ENCODE measurements at regions not wholly inside any gene's neighbourhood (a gene's known extent, or its start where the extent isn't known, plus 50 kb on each side); places are given as distances from the start of the nearest gene placed in this dataset.

DNA sequence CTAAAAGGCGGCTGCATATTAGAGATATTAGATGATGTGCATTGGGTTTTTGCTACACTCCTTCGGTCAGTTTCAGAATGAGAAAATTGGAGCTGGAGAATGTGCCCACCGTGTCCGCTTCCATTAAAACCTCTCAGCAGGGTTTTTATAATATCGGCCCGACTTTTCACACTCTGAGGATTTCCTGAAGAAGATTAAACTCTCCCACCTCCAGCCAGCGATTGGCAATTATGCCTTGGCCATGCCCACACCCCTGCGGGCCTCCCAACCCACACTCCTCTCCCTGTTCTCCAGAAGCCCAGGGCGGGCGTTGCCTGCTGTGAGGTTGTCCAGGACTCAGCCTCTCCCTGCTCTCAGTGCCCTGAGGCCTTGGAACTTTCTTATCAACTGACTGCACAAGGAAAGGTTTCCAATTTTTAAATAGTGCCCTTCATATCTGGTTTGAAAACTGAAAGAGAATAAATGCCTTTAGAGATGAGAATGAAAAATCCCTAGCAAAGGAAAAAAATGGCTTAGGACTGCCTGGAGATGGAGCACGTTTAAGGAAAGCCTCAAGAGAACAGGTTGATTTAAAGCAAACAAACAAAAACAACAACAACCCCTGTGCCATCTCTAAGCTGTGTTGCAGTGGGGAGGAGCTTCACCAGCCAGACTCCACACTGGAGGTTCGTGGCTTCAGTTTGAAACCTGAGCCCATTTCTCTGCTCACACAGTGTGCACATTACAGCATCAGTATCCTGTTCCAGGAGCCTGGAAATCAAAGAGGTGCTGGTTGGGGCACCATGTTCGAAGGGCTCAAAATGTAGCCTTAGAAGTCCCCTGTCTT is 292.9 kb downstream of the NSG2 start:
- no peak for DNase-seq

DNA sequence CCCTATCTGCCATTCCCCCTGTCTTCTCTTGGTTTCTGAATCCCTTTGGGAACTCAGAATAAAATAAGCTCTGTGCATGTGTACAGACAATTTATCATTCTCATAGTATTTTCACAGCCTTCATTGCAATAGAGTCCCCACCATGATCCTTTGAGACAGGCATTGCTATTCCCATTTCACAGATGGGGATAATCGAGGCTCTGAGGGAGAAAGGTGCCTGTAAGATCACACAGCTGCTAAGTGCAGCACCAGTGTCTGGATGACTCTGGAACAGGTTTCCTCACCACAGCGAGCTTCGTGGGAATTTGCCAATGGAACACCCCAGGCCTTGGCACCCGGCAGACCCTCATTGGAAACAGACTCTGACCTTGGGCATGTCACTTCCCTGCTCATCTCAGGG is 293.6 kb downstream of the NSG2 start:
- no peak for DNase-seq

DNA sequence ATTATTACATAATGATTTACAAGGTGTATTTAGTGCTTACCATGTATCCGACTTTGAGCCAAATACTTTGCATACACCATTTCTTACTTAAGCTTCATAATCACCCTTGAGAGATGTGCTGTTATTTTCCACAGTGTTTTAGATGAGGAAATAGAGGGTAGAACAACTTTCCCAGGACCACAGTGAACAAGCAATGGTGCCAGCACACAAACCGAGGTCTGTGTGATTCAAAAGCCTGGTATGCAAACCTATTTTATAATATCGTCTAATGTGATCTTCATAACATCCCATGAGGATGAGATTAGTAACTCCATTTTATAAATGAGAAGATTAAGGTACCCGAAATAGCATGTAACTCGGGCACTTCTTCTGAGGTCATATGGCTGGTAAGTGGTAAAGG is 294.7 kb downstream of the NSG2 start:
- no peak for DNase-seq

DNA sequence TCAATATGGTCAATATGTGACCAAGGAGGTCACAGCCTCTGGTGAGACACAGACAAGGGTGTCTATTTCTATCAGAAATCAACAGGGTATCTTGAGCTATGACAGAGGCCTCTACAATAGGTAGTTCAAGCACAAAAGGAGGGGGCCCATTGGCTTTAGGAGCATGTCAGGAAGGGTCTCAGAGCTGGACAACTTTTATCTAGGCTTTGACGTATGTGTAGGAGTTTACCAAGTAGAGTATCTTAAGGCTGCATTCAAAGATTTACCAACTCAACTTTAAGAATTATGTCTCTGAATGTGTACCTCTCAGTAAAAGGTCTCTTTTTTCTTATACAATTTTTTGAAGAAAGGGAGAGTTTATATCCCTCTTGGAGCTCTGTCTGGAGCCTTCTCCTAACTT is 297.2 kb downstream of the NSG2 start:
- no peak for DNase-seq

DNA sequence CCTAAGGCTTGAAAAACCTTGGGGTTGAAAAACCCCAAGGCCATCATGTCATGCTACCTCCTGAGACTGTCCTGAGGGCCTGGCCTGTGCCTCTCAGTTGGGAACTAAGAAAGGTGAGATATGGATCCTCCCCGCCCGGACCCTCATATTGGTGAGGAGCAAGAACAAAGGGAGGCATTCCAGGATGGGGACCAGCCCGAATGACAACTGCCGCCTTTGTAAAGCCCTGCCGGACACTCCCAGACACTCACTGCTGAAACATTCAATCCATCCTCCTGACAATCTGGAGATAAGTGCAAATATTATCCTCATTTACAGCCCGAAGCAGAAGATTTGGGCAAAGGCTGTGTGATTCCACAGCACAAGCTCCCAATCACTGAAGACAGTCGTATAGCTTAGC is 298.3 kb downstream of the NSG2 start:
- DNase-seq, result no peak

DNA sequence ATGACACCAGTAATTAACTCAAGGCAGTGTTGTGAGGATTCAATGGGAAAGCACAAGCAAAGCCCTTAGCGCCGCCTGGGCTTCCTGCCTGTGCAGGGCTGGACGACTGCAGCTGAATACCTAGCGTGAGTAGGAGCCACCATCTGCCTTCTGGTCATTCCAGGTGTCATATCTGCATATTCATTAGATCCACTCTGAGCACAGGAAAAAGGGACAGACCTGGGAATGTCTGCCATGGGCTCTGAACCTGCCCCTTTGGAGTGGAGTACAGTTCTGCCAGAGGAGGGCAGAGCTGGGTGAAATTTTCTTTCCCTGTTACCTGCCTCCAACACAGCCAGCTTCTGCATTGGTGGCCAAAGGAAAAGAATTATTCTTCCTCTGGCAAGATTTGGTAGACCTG is 298.8 kb downstream of the NSG2 start:
- no peak for DNase-seq

DNA sequence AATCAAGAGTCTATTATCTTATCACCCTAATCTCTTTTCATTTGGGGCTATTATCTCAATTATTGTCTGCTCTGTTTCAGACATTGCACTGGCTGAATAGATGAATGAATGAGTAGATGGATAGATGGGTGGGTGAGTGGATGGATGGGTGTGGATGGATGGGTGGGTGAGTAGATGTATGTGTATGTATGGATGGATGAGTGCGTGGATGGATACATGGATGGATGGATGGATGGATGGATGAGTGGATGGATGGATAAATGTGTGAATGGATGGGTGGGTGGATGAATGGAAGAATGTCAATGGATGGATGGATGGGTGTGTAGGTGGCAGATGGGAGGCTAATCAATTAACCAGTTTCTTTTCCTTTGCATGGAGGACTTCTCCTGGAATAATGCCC is 301.7 kb downstream of the NSG2 start:
- no peak for DNase-seq

DNA sequence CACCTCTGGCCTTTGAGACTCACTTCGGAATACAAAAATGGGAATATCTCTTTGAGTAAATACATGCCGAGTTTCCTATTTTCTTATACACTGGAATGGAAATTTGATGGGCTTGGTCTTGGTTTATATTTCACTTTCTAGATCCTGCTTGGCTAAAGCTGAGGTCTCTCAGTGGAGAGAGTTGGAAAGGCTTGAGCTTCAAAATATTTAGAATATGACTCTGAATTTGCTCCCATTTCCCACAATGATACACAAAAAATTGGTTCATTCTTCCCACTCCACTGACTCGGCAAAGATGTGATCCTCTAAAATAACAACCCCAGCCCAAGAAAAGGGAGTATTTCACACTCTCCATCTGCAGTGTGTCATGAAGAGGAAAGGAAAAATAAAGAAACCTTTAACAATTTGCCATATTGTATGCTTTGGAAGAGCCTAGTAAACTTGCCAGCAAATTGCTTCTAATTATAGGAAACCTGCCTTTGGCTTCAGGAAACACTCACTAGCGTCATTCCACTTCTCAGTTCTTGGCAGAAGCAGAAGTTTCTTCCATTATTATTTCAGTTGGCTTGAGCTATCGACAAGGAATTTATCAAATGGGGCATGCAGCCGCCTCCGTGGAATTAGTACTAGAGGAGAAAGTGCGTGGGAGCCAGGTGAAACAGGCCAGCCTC is 302.9 kb downstream of the NSG2 start:
- no peak for DNase-seq

DNA sequence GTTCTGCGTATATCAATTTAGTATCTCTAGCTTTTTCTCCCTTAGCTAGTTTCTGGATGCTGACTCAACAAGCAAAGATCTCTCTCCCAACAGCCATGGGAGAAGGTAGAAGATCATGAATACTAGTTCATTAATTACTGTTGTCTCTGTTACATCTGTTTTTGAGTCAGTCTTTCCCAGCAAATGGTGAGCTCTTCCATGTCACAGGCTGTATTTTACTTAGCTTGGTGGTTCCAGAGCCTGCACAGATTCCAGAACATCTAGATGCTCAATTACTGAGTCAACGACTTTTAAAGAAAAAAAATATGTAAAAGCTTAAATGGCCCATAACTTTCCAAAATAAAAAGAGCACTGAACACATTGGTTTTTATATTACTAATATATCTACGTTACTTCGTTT is 307.2 kb downstream of the NSG2 start:
- DNase-seq, result no peak

DNA sequence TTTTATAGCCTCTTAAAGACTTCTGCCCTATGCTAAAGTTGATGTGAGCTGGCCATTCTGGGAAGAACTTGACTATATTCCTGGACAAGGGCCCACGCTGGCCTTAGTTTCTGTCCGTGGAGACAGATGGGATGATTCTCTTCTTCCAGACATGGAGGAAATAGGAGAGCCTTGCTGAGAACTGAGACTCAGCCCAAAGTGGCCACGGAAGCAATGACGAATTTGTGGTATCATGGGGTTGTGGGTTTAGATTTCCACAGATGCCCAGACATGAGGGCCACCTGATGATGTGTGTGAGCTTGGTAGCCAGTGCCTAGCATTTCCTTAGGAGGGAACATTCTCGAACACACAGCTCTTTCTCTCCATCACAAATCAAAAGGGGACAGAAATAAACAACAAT is 309.1 kb downstream of the NSG2 start:
- DNase-seq, result no peak

DNA sequence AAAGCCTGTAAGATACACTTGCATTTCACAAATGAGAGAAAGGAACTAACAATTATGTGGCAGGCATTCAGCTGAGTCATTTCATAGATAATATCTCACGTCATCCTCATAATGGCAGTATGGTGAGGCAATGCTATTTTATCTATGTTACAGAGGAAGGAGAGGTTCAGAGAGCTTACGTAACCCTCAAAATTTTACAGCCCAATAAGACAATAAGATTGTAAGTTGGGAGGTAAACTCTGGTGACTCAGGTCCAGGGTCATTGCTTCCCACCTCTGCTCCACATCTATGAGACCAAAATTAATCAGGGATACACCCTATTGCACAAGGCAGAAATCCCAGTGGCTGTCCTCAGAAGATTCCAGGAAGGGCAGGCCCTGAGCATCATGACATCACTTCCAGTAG is 309.7 kb downstream of the NSG2 start:
- DNase-seq, result peak in 1 of 2 experiments; percentile 18

DNA sequence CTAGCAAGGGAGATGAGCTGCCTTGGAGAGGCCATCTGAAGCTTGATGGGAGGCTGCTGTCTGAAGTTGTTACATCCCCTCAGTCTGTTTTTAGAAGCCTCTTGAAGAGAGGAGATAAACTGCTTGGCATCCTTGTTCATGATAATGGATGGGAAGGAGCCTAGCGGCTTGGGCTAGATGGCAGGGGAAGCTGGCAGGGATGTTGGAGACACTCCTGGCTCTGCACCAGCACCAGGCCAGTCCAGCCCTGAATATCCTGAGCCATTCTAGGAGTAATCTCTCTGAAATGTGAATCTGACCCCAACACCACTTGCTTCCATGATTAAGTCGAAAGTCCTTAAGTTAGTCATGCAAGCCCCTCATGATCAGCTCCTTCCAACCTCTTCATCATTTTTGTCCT is 310.5 kb downstream of the NSG2 start:
- no peak for DNase-seq

DNA sequence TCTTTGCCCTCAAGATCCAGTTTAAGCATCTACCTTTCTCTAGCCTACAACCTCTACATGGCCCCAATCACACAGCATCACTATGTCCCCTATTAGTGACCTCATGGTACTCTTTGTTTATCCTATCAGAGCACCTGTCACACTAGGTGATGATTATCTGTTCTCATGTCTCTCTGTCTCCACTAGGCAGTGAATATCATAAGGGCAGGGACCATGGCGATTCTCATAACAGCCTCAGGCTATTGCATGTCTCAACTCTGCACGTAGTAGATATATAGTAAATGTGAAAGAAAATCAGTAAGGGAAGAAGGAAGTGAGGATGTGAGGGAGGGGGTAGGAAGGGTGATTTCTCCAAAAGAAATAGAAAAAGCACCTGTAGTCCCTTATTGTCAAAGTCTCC is 311.0 kb downstream of the NSG2 start:
- DNase-seq, result no peak

DNA sequence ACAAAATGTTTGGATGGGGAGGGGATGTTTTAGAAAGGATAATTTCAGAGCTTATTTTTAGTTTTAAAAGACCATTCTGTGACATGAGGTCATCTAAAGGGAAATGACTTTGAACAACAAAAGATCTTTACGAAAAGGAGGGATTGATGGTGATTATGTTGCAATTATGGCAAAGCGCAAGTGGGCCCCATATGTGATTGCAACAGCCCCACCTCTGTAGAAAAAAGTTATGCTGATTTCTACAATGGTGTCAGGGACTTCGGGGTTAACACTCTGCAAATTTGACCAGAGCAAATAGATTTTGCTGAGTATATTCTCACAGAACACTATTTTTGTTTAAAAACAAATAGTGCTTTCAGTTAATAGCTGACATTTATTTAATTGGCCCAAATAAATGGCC is 312.8 kb downstream of the NSG2 start:
- no peak for DNase-seq

DNA sequence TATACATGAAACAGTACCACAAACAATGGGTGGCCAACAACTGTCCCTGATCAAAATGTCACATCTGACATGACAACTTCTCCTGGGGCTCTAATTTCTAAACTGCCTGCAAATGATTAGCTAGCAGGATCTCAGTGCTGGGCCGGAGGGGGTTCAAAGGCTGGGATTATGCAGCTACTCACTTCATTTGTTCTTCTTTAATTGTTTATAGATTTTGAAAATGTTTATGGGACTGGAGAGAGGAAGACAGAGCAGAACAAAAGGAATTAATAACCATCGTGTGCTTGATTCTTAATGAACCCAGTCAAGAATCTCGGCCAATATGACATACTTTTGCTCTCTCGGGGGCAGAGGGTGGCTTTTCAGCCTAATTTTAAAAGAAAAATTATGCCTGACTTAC is 313.6 kb downstream of the NSG2 start:
- no peak for DNase-seq

DNA sequence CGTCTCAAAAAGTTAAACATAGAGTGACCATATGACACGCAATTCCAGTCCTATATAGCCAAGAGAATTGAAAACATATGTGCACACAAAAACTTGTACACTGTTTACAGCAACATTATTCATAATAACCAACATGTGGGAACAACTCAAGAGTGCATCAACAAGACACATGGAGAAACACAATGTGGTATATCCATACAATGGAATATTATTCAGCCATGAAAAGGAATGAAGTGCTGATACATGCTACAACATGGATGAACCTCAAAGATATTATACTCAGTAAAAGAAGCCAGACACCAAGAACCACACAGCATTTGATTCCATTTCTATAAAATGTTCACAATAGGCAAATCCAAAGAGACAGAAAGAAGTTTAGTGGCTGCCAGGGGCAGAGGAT is 317.0 kb downstream of the NSG2 start:
- no peak for DNase-seq

DNA sequence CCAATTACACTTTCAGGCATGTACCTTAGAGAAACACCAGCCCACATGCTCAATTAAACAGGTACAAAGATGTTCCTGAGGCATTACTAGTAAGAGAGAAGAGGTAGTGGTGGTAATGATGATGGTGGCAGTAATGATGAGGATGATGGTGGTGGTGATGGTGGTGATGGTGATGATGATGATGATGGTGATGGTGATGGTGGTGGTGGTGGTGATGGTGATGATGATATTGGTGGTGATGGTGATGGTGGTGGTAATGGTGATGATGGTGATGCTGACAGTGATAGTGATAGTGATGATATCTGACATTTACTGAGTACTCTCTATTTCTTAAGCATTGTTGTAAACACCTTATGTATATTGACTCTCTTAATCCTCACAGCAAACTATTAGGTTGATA is 318.4 kb downstream of the NSG2 start:
- no peak for DNase-seq

DNA sequence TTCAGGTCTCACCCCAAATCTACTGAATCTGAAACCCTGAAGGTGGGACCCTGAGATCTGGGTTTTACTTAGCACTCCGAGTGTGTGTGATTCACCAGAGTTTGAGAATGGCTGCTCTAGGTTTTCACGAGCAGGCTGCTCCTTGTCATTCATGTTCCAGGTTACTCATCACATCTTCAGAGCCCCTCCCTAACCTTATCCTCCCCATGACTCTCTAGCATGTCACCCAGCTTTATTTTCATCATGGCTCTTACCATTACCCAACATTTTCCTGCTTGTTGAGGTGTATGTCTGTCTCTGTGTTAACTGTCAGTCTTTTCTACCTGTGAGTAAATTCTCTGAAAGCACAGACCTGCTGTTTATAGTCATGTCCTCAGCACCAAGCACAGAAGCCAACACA is 319.2 kb downstream of the NSG2 start:
- DNase-seq, result no peak

DNA sequence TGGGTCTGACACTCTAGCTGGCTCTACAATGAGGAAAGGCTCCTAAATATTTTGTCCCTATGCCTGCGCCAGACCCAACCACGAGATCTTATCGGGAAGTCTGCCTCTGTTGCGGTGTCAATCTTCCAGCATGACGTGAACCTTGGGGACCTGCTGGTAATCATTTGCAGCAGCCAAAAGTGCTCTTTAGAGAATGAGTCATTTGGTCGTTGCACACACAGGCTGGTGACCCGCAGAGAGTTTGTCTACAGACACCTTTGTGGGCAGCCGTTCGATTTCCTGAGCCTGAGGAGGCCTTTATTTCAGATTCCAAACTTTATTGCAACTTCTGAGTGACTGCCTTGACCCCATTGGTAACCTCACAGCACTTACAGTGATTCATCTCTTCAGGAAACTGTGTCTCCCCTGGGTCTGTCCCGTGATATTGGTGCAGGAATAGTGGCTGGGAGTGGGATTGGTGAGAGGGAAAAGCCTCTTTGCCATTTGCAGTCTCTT is 326.1 kb downstream of the NSG2 start:
- no peak for DNase-seq

DNA sequence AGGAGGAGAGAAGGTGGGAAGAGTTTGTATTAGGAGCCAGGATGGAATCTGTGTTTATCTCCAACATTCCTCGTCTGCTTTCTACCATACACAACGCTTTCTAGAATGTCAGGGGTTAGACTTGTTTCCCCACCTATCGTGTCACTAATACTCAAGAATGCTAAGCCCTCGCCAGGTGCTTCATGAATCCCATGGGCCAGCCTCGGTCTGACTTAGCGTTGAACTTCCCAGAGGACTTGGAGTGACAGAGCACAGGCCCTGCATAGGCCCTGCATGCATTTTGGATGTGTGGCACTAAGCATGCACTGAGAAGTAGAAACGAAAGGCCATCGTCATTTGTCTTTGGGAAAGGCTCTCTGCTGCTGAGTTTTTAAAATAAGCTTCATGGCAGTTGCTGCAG is 328.7 kb downstream of the NSG2 start:
- DNase-seq, result no peak

DNA sequence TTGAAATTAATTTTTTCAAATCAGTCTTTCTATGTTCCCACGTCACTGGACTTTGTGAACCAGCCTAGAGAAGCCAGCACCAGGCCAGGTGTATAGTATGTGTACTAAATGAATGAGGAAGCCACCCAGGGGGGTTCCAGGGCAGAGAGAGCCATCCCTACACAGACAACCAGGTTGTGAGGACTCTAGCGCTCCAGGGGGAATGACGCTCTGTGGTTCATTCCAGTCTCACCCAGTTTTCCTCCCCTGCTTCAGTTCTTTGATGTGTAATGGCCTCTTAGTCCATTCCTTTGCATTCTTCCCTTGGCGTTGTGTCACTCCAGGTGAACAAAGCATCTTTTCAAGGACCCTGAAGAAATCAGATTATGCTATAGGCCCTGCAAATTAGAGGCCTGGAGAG is 330.6 kb downstream of the NSG2 start:
- no peak for DNase-seq

DNA sequence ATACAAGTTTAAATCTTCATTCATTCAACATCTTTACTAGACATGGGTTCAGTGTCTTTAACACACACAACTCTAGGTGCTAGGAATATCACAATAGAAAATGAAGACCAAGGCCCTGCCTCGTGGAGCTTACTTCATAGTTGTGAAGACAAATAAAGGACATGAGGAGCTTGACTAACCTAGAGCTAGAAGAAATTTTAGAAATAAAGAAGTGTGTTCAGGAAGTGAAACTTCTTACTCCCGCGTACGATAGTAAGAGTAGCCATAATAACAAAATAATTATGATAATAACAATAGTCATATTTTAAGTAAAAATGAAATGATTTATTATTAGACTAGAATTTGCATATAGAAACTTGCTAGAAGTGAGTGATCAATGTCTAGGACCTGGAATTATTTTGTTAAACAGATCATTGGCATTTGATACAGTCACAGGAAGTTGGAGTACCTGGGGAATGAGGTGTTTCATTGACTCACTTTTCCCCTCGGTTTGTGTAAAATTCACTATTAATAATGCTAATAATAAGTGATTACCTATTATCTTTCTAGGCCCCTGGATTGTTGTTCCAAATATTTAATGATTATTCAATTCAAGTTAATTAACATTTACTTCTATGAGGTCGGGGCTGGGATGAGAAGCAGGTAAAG is 331.3 kb downstream of the NSG2 start:
- no peak for DNase-seq

DNA sequence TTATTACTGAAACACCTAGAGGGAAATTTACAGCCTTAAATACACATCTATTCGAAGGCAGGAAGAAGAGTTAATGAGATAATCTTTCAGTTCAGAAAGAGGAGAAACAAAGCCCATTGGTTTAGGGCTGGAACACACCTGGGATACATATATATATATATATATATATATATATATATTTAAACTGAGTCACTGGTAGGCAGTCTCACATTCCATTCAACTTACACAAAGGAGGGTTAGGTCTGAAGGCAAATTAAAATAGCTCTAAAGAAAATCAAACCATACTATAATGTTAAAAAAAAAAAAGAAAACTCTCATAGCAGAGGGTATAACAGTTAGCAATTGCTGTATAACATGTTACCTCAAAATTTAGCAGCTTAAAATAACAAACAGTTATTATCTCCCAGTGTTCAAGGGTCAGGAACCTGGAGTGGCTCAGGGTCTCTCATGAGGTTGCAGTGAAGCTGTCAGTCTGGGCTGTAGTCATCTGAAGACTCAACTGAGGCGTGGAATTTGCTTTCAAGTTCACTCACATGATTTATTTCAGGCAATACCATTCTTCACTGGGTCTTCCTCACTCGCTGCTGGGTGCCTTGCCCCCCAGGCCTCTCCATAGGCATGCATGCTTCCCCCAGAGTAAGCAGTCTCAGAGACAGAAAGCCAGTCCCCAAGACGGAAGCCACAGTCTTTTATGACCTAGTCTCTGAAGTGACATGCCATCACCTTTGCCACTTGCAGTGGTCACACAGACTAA is 332.8 kb downstream of the NSG2 start:
- DNase-seq, result no peak
